ENCODE measurements at regions not wholly inside any gene's neighbourhood (a gene's known extent, or its start where the extent isn't known, plus 50 kb on each side); places are given as distances from the start of the nearest gene placed in this dataset.
A peak's percentile ranks its signal among the peaks of the same experiment; 100 is the strongest.

DNA sequence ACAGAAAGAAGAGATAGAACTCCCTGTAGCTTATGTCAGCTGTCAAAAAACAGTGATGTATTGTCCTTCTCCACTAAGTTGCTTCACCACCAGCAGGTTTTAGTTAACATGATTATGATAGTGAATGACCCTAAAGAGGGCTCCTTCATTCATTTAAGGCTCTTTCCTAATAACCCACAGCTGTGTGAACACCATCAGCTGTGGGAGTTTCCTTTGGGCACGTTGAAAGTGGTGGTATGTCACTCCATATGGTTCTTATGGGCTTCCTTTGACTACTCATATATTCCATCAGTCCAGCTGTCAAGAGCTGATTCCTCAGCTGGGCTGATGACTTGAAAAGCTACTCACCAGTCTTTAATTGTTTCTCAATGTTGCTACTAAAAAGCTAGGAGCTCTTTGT lies 210.3 kb downstream of the UBE2E3 start:
- TF ChIP-seq, protein P1, sequence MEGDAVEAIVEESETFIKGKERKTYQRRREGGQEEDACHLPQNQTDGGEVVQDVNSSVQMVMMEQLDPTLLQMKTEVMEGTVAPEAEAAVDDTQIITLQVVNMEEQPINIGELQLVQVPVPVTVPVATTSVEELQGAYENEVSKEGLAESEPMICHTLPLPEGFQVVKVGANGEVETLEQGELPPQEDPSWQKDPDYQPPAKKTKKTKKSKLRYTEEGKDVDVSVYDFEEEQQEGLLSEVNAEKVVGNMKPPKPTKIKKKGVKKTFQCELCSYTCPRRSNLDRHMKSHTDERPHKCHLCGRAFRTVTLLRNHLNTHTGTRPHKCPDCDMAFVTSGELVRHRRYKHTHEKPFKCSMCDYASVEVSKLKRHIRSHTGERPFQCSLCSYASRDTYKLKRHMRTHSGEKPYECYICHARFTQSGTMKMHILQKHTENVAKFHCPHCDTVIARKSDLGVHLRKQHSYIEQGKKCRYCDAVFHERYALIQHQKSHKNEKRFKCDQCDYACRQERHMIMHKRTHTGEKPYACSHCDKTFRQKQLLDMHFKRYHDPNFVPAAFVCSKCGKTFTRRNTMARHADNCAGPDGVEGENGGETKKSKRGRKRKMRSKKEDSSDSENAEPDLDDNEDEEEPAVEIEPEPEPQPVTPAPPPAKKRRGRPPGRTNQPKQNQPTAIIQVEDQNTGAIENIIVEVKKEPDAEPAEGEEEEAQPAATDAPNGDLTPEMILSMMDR (IDR thresholded peaks at IDR 0.05; ENCODE audit: insufficient read depth, low read depth, low read length): no peak
- H3K4me3 ChIP-seq (ENCODE audit: low read depth, low read length): no peak overlapping the region
- DNase-seq (ENCODE audit: low read depth): peak; percentile 33

GRCh38 chr2:181193550-181193949 lies 213.1 kb downstream of the UBE2E3 start:
- H3K4me3 ChIP-seq (ENCODE audit: low read depth, low read length): no peak overlapping the region
- TF ChIP-seq, protein P1 (IDR thresholded peaks at IDR 0.05; ENCODE audit: insufficient read depth, low read depth, low read length): no peak
- DNase-seq (ENCODE audit: low read depth): no peak

GRCh38 chr2:181196401-181196800 lies 216.0 kb downstream of the UBE2E3 start:
- H3K4me3 ChIP-seq (ENCODE audit: low read depth, low read length): no peak overlapping the region
- TF ChIP-seq, protein P1 (IDR thresholded peaks at IDR 0.05; ENCODE audit: insufficient read depth, low read depth, low read length): no peak
- DNase-seq (ENCODE audit: low read depth): no peak

GRCh38 chr2:181197140-181197760 lies 216.8 kb downstream of the UBE2E3 start:
- DNase-seq (ENCODE audit: low read depth): peak; percentile 67

DNA sequence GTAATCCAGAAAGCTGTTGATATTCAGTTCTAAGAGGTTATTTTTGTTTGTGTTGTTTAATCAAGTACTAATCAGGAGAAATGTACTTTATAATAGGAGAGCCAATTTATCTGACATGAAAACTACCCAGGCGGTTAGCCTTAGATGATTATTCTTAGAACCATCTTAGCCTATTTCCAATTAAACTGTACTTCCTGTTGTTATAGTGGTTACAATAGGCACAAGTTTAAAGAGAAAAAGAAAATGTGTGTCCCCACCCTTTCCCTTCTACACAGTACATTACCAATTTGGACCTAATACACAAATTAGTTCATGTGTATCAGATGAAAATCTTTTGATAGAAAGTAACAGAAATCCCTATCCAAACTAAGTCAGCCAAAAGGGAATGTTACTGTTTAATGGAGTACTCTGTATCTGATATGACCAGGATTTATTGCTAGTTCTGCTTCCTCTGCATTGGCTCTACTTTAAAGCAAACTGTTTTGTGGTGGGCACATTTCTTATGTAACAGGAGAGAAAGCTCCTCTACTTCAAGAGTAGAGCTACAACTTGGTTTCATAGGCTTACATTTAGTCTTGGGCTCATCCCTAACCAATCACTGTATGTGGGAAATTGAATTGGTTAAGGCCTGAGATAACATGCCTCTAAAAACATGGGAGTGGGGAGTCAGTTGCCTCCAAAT lies 217.9 kb downstream of the UBE2E3 start:
- H3K4me3 ChIP-seq (ENCODE audit: low read depth, low read length): no peak overlapping the region
- no peak for DNase-seq (ENCODE audit: low read depth)
- TF ChIP-seq, protein P1 (IDR thresholded peaks at IDR 0.05; ENCODE audit: insufficient read depth, low read depth, low read length): no peak

More at GRCh38 chr2:181197140-181197760, 216.8 kb downstream of the UBE2E3 start:
- H3K4me3 ChIP-seq (ENCODE audit: low read depth, low read length): no peak overlapping the region
- TF ChIP-seq, protein P1 (IDR thresholded peaks at IDR 0.05; ENCODE audit: insufficient read depth, low read depth, low read length): no peak

- peak; percentile 62 for DNase-seq (ENCODE audit: low read depth)
- H3K4me3 ChIP-seq (ENCODE audit: low read depth, low read length): no peak overlapping the region
- TF ChIP-seq, protein P1 (IDR thresholded peaks at IDR 0.05; ENCODE audit: insufficient read depth, low read depth, low read length): no peak
These were observed 223.0 kb downstream of the UBE2E3 start for GRCh38 chr2:181203412-181203811.
